GM12878 (cell line): ENCODE measurements at regions not wholly inside any gene's neighbourhood (a gene's known extent, or its start where the extent isn't known, plus 50 kb on each side); places are given as distances from the start of the nearest gene placed in this dataset.

ENCODE experiments used
- EED ChIP-seq: sonication (generic); IDR thresholded peaks from 2 replicates; pipeline ENCODE4 v1.6.1; 2016; ENCODE audit warnings: antibody characterized with exemption, low read depth
- POU2F2 ChIP-seq: IDR thresholded peaks from 3 replicates; pipeline ENCODE4 v1.6.1; 2011; ENCODE audit warnings: low read depth, mild to moderate bottlenecking, low read length, borderline replicate concordance
- RAD21 ChIP-seq: IDR thresholded peaks from 2 replicates; pipeline ENCODE4 v1.6.1; 2011; ENCODE audit warnings: mild to moderate bottlenecking, low read depth, low read length, moderate library complexity; ENCODE audit not compliant: insufficient read depth
- SPI1 ChIP-seq: IDR thresholded peaks from 2 replicates; pipeline ENCODE4 v1.6.1; 2011; ENCODE audit warnings: low read depth, mild to moderate bottlenecking, low read length, moderate library complexity, borderline replicate concordance; ENCODE audit not compliant: insufficient read depth

- TF ChIP-seq RAD21 (no peak), SPI1 (no peak), POU2F2 (no peak), EED (no peak)
These were observed 89.0 kb downstream of the MRPL46 start for GRCh38 chr15:88378188-88378637.
